K562 (cell line): ENCODE measurements at regions not wholly inside any gene's neighbourhood (a gene's known extent, or its start where the extent isn't known, plus 50 kb on each side); places are given as distances from the start of the nearest gene placed in this dataset.

ENCODE experiments used
- ATAC-seq: fragments of 200-7000 bp; cut with Tn5 transposase; 3 replicates; pipeline ENCODE4 v1.9.1; 2020; ENCODE audit warnings: moderate library complexity
- BruUV-seq: library from RNA; stranded (reverse); fragments of 400-500 nt; replicated peaks from 2 replicates; lab custom pipeline; 2021; lab: Mats Ljungman, UMichigan
- CTCF ChIA-PET: fragments of 300-600 bp; formaldehyde crosslinking; extraction: SDS; loops from one replicate; lab custom pipeline; 2021; ENCODE audit warnings: low intra/inter-chr PET ratio; lab: Yijun Ruan, JAX
- POLR2A ChIA-PET: fragments of 300-600, 350-650 bp; sonication (Branson Sonifier 250); formaldehyde crosslinking; extraction: SDS; loops from one replicate; lab custom pipeline; 2021; ENCODE audit warnings: antibody characterized with exemption, inconsistent platforms; lab: Yijun Ruan, JAX
- DNase-seq, 4 experiments: peaks; one replicate each; pipeline versions ENCODE4 v3.0.0 to v3.0.0-alpha.2; 2011 to 2018; ENCODE audit warnings: low spot score in 3 of 4, mixed read lengths in 3 of 4; ENCODE audit errors: extremely low read depth in 1 of 4
- FAIRE-seq: peaks from 2 replicates; lab custom pipeline; 2011; peaks lifted over from hg19 to GRCh38; lab: Jason Lieb, UNC
- H2AFZ ChIP-seq: 2 replicates; pipeline ENCODE4 v1.6.0; 2011; ENCODE audit warnings: low read depth, low read length, control low read depth, inconsistent platforms
- H3K27ac ChIP-seq: fragments of 200-600 bp; 3 replicates; pipeline ENCODE4 v1.8.0; 2011; ENCODE audit warnings: low read depth, mild to moderate bottlenecking, control low read depth, inconsistent platforms, low read length, moderate library complexity, mixed read lengths; ENCODE audit errors: extremely low read depth
- H3K27me3 ChIP-seq, 2 experiments: fragments of 300-600 bp in 1 of 2; 2 replicates in 1 of 2; 3 replicates in 1 of 2; pipeline versions ENCODE4 v1.6.0 to v1.8.0; 2011; ENCODE audit warnings: inconsistent platforms in 2 of 2, low read length in 2 of 2, mild to moderate bottlenecking in 1 of 2, mixed read lengths in 1 of 2, moderate library complexity in 1 of 2; ENCODE audit not compliant: control insufficient read depth in 2 of 2, insufficient read depth in 2 of 2
- H3K36me3 ChIP-seq: fragments of 300-600 bp; 3 replicates; pipeline ENCODE4 v1.8.0; 2011; ENCODE audit warnings: mild to moderate bottlenecking, low read length, inconsistent platforms; ENCODE audit not compliant: control insufficient read depth, insufficient read depth
- H3K4me1 ChIP-seq, 2 experiments: fragments of 200-600 bp in 1 of 2; replicated peaks in 1 of 2; 2 replicates in 1 of 2; 3 replicates in 1 of 2; pipeline versions ENCODE4 v1.5.1 to v1.8.0; 2011; ENCODE audit warnings: inconsistent platforms in 2 of 2, low read length in 2 of 2, mild to moderate bottlenecking in 1 of 2, mixed read lengths in 1 of 2, moderate library complexity in 1 of 2; ENCODE audit not compliant: control insufficient read depth in 2 of 2, insufficient read depth in 2 of 2
- H3K4me2 ChIP-seq: 2 replicates; pipeline ENCODE4 v1.6.1; 2011; ENCODE audit warnings: low read length, control low read depth, inconsistent platforms, mixed read lengths; ENCODE audit not compliant: insufficient read depth
- H3K4me3 ChIP-seq: fragments of 200-600 bp; sonication (generic), shearing (Covaris generic); 2 replicates; pipeline ENCODE4 v1.5.1; 2016; ENCODE audit warnings: control low read depth, inconsistent platforms
- H3K79me2 ChIP-seq: fragments of 200-600 bp; 3 replicates; pipeline ENCODE4 v1.8.0; 2011; ENCODE audit warnings: low read length, inconsistent platforms; ENCODE audit not compliant: control insufficient read depth, insufficient read depth
- H3K9ac ChIP-seq, 2 experiments: 2 replicates each; pipeline versions ENCODE4 v1.6.0 to v1.6.1; 2011; ENCODE audit warnings: low read depth in 2 of 2, low read length in 2 of 2, control low read depth in 1 of 2, inconsistent platforms in 1 of 2, mild to moderate bottlenecking in 1 of 2, mixed read lengths in 1 of 2; ENCODE audit not compliant: insufficient read depth in 1 of 2
- H3K9me1 ChIP-seq: one replicate; pipeline ENCODE4 v1.6.0; 2011; ENCODE audit warnings: inconsistent platforms, mild to moderate bottlenecking, low read length, moderate library complexity; ENCODE audit not compliant: control insufficient read depth, insufficient read depth
- H3K9me3 ChIP-seq: replicated peaks from 2 replicates; pipeline ENCODE4 v1.5.1; 2011; ENCODE audit warnings: low read depth, low read length, inconsistent platforms; ENCODE audit not compliant: control insufficient read depth, insufficient read depth
- H4K20me1 ChIP-seq: replicated peaks from 2 replicates; pipeline ENCODE4 v1.6.1; 2011; ENCODE audit warnings: low read length, inconsistent platforms, mixed read lengths; ENCODE audit not compliant: control insufficient read depth, insufficient read depth
- CBFA2T2 ChIP-seq: fragments of 450-650 bp; conservative IDR thresholded peaks from 2 replicates; pipeline ENCODE4 v1.6.1; 2017; ENCODE audit warnings: mild to moderate bottlenecking
- CBFB ChIP-seq: sonication (generic); formaldehyde crosslinking; IDR thresholded peaks from 2 replicates; pipeline ENCODE4 v1.4.0; 2020; ENCODE audit warnings: mild to moderate bottlenecking, missing genetic modification reagents
- CCAR2 ChIP-seq: fragments of 200-400 bp; formaldehyde crosslinking; IDR thresholded peaks from 2 replicates; pipeline ENCODE4 v1.6.1; 2017; ENCODE audit warnings: mild to moderate bottlenecking, low read depth, low read length
- CEBPG ChIP-seq, 3 experiments: fragments of 200-800 bp in 1 of 3; sonication (Bioruptor generic) in 1 of 3; sonication (generic) in 1 of 3; formaldehyde crosslinking in 1 of 3; IDR thresholded peaks in 2 of 3; conservative IDR thresholded peaks in 1 of 3; 2 replicates each; pipeline versions ENCODE4 v1.6.1 to v1.8.0; 2016 to 2022; ENCODE audit warnings: missing compliant biosample characterization in 2 of 3, missing genetic modification characterization in 2 of 3, mild to moderate bottlenecking in 1 of 3, missing genetic modification reagents in 1 of 3
- CHD4 ChIP-seq: fragments of 200-600 bp; sonication (generic); IDR thresholded peaks from 3 replicates; pipeline ENCODE4 v1.6.1; 2012; ENCODE audit warnings: low read depth, mild to moderate bottlenecking, mixed read lengths, low read length, inconsistent platforms; ENCODE audit not compliant: insufficient read depth, insufficient replicate concordance, poor library complexity, severe bottlenecking
- FOXO4 ChIP-seq: fragments of 450-650 bp; formaldehyde crosslinking; IDR thresholded peaks from 2 replicates; pipeline ENCODE4 v1.4.0; 2020; ENCODE audit warnings: mild to moderate bottlenecking, moderate library complexity
- MEIS2 ChIP-seq: fragments of 450-650 bp; IDR thresholded peaks from 2 replicates; pipeline ENCODE4 v1.6.1; 2014; ENCODE audit warnings: mild to moderate bottlenecking; ENCODE audit not compliant: partially characterized antibody
- PHB2 ChIP-seq: fragments of 450-650 bp; IDR thresholded peaks from 2 replicates; pipeline ENCODE4 v1.6.1; 2017; ENCODE audit warnings: low read depth
- PPARD ChIP-seq: fragments of 250-450 bp; sonication (Bioruptor Pico); IDR thresholded peaks from 2 replicates; pipeline ENCODE4 v1.8.0; 2022; ENCODE audit warnings: inconsistent platforms, mild to moderate bottlenecking, moderate library complexity
- PURB ChIP-seq: sonication (generic); formaldehyde crosslinking; IDR thresholded peaks from 2 replicates; pipeline ENCODE4 v1.9.0; 2021; ENCODE audit warnings: low read depth, mild to moderate bottlenecking, missing genetic modification reagents
- SAFB ChIP-seq: fragments of 200-400 bp; formaldehyde crosslinking; IDR thresholded peaks from 2 replicates; pipeline ENCODE4 v1.6.1; 2017; ENCODE audit warnings: low read depth, low read length, borderline replicate concordance
- SMARCA4 ChIP-seq: fragments of 450-650 bp; IDR thresholded peaks from 2 replicates; pipeline ENCODE4 v1.6.1; 2016
- TAF7 ChIP-seq: fragments of 450-650 bp; IDR thresholded peaks from 2 replicates; pipeline ENCODE4 v1.6.1; 2016; ENCODE audit warnings: missing genetic modification characterization, missing compliant biosample characterization
- THAP12 ChIP-seq: fragments of 250-450 bp; sonication (Bioruptor Pico); IDR thresholded peaks from 2 replicates; pipeline ENCODE4 v1.9.0; 2021; ENCODE audit warnings: mild to moderate bottlenecking, inconsistent platforms
- ZNF175 ChIP-seq: fragments of 200-800 bp; sonication (Bioruptor generic); IDR thresholded peaks from 2 replicates; pipeline ENCODE4 v1.6.1; 2016; ENCODE audit warnings: low read depth, mild to moderate bottlenecking, missing genetic modification characterization, missing compliant biosample characterization
- ZNF75A ChIP-seq: fragments of 450-650 bp; formaldehyde crosslinking; IDR thresholded peaks from 2 replicates; pipeline ENCODE4 v1.4.0; 2020; ENCODE audit warnings: mild to moderate bottlenecking
- WGBS: fragments of 100-300 bp; shearing (Covaris generic); methylation state at CpG from one replicate; pipeline ENCODE4 v1.1.6; 2016; ENCODE audit warnings: low coverage, mixed read lengths; ENCODE audit not compliant: insufficient coverage; ENCODE audit errors: missing lambda C conversion rate; 5-methylcytosine and 5-hydroxymethylcytosine counted together
- in situ Hi-C: fragments of 300-500 bp; cut with MboI; formaldehyde crosslinking; loops from 4 replicates; pipeline ENCODE4 v1.15.0; 2018; ENCODE audit warnings: inconsistent platforms, mixed read lengths
- intact Hi-C: fragments of 100-400 bp; cut with micrococcal nuclease; formaldehyde crosslinking; loops from 2 replicates; pipeline ENCODE4 v1.14.2; 2022

- no peak for TF ChIP-seq THAP12 (CRISPR knock-in tag)
- TF ChIP-seq, all 486 proteins: peak for 11
These were observed 72.3 kb upstream of the PRNP start (continued) for GRCh38 chr20:4613718-4614620.

GRCh38 chr20:4613184-4613583 is 73.1 kb upstream of the PRNP start:
- H3K79me2 ChIP-seq = no peaks in the 10 kb centered on the region
- FAIRE-seq = no peak
- 0 out of 5 replicates have a peak, but pooled peaks cover 0 to 4% of the 10 kb centered on the region in 2 experiments for H3K27me3 ChIP-seq
- H3K9me1 ChIP-seq = no peaks in the 10 kb centered on the region
- POLR2A ChIA-PET = no interaction called here
- no peak overlapping the region for H3K4me2 ChIP-seq
- H3K4me3 ChIP-seq = no peak overlapping the region
- H3K9ac ChIP-seq = no peak overlapping the region
- 13% methylated on average over 6 of the region's 6 CpGs for WGBS
- in situ Hi-C loops (loop anchor here (5.0 kb wide), 1 partner anchor 104 kb away; no protein-coding TSS in a partner anchor), intact Hi-C loops (no loop called here)
- H2AFZ ChIP-seq = no peak overlapping the region
- CTCF ChIA-PET = interaction anchor here (3.2 kb wide), 1 partner anchor 108 kb away, joined by 26 read pairs; the partner anchor contains the start of gene PRND
- H4K20me1 ChIP-seq = no peaks in the 10 kb centered on the region
- H3K36me3 ChIP-seq = no peaks in the 10 kb centered on the region
- H3K27ac ChIP-seq = no peak overlapping the region
- no peaks in the 10 kb centered on the region for H3K9me3 ChIP-seq
- no peaks in the 10 kb centered on the region; a peak in 2 of 5 replicates for H3K4me1 ChIP-seq
- BruUV-seq = no TSS peak
- no peak for DNase-seq
- TF ChIP-seq TAF7 (no peak), PURB (CRISPR knock-in tag) (no peak), MEIS2 (no peak), FOXO4 (CRISPR knock-in tag) (no peak), CEBPG (CRISPR knock-in tag; IDR thresholded peaks at IDR 0.05) (no peak), CEBPG (tag; conservative IDR thresholded peaks at IDR 0.05 in 1 of 2, IDR thresholded peaks at IDR 0.05 in 1 of 2) (no peak), CBFB (CRISPR knock-in tag) (no peak), SMARCA4 (no peak), SAFB (no peak), ZNF75A (CRISPR knock-in tag) (no peak), CBFA2T2 (no peak), CHD4 (no peak), CCAR2 (no peak), ZNF175 (no peak), PPARD (CRISPR knock-in tag) (no peak), PHB2 (no peak)
- TF ChIP-seq, all 486 proteins: peak for 0
- no peak for ATAC-seq
